GM21447 (cell line): ENCODE measurements at regions not wholly inside any gene's neighbourhood (a gene's known extent, or its start where the extent isn't known, plus 50 kb on each side); places are given as distances from the start of the nearest gene placed in this dataset.
"Not testable (repeated sequence)": the region's sequence is repeated elsewhere in the genome, so short reads cannot be mapped to it uniquely, and the experiment has no call there.

Experiments
- ATAC-seq: cut with Tn5 transposase; IDR thresholded peaks from one replicate; pipeline ENCODE4 v1.9.1; 2021; ENCODE audit not compliant: unreplicated experiment

- no peak for ATAC-seq
Observed at GRCh38 chr7:17044396-17044795, 162.6 kb upstream of the AGR3 start.

DNA sequence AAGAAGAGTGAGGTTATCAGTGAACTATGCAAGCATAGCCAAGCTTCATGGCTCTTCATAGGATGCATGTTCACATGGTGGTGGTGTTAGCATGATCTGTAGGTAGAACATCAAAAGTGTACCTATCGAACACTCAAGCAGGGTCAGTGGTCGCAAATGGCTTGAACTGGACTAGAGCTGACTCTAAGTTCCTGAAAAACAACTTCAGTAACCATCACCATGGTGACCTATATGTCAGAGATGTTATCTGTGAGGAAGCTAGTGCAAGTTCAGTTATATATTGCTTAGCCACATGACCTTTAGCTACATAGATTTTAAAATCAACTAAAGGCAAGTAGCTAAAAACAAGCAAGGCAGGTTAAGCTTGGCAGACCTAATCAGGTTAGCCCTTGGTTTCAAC, 163.1 kb upstream of the AGR3 start:
- no peak for ATAC-seq

DNA sequence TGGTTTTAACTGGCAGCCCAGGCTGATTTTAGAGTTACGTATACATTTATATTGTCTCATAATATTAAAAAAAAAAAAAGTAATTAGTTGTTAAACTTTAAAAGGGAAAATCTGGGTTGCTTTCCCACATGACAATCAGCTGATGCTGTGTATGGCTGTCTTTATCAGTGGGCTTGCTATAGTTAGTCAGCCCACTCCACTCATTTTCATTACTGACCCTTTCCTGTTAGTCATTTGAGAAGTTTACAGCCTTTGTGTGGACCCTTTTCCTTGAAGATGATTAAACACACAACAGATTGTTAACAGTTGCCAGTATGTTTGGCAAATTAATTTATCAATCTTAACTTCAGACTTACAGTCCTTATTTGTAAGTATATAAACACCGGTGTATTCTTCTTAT, 164.5 kb upstream of the AGR3 start:
- no peak for ATAC-seq

DNA sequence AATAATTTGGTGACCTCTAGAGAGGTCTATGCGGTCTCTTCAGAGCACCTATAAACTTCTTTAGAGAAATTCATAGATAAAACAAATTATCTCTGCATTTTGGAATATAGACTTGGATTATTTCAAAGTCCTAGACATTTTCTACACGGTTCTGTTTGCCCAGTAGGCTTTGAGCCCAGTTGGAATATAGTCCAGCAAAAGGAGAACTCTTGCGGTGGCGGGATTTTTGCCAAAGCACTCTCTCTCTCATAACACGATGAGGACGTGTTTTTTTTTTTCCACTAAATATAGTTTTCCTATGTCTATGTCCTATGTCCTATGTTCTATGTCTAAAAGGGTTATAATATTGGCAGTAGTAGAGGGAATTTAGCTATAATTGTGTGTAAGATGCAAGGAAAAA, 164.9 kb upstream of the AGR3 start:
- ATAC-seq = no peak

GRCh38 chr7:17053164-17053563, 171.4 kb upstream of the AGR3 start:
- ATAC-seq = not testable (repeated sequence)

DNA sequence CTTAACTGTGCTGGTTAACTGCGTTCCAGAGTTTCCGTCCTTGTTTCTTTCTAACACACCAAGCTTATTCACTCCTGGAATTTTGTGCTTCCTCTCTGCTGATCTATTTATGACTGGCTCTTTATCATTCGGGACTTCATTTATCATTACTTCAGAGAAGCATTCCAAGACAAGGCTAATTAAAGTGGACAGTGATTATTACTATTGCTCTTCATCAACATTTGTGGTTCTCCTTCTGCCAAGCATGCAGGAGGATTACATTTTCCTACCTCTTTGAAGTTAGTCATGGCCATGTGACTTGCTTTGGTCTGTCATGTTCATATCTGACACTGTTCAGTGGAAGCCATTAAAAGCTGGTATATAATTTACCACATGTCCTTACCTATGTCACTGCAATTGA, 172.4 kb upstream of the AGR3 start:
- ATAC-seq = no peak

DNA sequence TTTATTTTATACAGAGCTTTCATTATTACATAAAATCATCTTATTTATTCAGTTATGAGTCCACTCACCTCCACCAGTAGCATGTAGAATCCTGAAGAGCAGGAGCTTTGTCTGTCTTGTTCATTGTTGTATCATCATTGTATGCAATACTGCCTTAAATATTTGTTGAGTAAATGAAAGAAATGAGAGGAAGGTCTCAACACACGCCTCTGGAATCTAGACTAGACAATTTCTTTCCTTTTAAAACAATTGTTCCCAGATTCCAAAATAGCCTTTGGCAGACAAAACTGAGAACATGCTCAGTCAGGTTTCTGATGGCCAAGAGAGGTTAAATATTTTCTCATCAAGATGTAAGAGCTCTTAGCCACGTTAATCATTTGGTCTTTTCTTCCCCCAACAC, 173.1 kb upstream of the AGR3 start:
- ATAC-seq = no peak

DNA sequence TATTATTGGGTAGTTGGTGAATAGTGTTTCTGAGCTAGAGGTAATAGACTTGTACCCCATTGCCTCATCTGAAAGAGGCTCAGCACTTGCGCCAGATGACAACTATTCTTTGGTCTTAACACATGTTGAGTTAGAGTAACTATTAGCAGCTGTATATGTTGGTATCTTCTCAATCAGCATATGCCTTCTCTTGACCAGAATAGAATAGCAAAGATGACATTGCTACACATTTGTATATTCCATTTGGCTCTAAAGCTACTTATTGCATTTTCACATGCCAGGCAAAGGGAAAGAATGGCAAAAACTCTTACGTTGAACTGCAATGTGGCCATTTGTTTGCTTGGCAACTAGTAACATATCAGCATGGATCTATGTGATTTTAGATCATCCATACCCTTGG, 173.8 kb upstream of the AGR3 start:
- ATAC-seq = no peak

DNA sequence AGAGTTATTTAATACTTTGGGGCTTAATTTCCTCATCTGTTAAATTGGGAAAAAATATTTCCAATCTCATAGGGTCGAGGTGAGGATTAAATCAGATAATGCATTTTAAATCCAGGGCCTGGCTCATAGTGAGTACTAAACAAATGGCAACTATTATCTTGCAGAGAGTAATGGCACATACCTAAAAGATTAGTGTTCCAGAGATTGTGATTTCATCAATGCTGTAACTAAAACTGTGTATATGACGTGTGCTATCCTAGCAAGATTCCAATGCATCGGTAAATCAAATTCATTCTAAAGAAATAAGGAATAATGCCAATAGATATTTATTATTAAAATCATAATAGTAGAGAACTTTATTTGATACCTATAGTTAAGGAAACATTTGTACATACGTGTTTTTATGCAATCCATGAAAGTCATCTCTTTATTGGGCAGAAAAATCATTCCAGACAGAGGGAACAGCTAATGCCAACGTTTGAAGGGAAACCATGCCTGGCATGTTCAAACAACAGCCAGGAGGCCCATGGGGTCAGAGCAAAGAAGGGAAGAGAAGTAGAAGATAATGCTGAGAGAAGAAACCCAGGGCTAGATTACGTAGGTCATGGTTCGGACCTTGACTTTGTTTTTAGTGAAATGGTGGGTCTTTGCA, 174.8 kb upstream of the AGR3 start:
- no peak for ATAC-seq

GRCh38 chr7:17057143-17057509, 175.3 kb upstream of the AGR3 start:
- no peak for ATAC-seq

DNA sequence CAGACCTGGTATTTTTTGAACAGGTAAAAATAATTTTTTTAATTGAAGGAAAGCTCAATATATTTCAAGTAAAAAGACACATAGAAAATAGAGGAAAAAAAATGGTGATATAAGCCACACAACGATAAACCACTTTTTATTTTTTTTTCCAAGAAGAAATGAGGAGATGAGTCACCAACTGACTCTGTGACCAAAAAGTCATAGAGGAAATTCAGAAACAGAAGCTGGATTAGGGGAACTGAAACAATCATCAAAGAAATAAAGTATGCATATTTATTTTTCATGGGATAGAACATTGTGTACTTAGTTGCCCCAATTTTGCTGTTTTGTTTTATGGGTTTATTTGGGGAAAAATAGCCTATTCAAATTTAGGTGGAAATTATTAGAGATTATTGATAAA, 176.8 kb upstream of the AGR3 start:
- no peak for ATAC-seq

DNA sequence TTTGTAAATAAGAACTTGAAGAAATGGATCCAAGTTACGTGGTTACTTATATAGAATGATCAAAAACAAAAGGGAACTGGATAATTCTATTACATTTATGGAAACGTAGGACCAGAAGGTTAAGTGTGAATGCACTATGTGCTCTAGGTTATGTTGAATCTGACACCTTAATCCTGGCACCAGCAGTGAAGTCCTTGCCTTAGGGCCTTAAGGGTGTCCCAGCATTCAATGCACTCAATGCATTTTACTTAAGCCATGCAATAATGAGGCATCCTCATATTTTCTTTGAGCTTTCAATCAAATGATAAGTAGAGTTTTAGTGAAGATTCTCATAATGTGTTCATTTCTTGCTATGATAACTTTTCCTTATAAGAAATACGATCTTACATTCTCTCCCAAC, 178.3 kb upstream of the AGR3 start:
- no peak for ATAC-seq

DNA sequence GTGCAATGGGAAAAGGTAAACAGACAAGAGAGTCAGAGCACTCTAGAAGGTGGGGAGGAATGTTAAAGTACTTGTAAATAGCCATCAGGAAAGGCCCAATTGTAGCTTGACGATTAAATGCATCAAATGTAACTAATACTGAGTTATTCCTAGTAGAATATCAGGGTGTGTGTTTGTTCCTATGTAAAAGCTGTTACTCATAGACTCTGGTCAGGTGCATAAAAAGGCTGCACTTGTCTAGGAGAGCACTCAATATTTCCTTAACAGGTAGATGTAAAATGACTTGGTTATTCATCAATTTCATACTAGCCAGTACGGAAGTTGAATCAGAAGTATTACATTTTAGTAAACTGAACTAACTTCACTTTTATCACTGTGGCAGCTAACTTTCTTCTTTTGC, 179.7 kb upstream of the AGR3 start:
- ATAC-seq = no peak

DNA sequence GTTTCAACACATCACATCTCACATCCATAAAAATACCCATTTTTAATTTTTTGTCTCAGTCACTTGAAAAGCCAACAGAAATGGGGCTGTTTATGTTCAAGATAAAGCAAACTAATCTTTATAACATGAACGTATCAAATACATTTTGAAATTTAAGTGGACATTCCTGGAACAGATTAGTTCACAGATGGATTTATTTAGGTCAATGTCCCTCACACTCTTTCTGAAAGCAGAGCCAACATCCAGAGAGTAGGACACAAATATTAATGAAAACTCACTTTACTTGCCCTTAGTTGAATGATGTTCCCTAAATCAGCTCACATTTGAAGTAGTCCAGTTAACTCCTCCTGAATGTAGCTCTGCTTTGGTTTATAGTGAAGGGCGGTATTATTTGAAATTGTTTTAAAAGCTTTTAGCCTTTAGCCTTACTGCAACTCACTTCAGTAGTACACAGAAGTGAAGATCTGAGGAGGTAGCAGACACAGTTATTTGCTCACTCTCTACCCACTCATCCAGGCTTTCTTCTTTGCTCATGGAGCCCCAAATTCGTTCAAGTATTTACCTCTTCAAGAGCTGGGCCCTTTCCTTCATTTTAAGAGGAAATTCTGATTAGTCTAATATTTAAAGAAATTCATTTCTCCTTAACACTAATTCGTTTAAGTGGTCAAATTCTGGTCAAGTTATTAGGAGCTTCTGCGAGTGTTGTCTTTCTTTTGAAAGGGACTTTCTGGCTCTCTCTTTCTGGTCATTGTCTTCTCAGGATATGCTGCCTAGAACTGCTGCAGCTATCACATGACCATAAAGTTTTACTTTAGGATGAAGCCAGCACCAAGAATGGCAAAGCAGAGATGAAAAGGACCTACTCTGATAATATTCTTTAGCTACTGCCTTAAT, 180.6 kb upstream of the AGR3 start:
- ATAC-seq = no peak

DNA sequence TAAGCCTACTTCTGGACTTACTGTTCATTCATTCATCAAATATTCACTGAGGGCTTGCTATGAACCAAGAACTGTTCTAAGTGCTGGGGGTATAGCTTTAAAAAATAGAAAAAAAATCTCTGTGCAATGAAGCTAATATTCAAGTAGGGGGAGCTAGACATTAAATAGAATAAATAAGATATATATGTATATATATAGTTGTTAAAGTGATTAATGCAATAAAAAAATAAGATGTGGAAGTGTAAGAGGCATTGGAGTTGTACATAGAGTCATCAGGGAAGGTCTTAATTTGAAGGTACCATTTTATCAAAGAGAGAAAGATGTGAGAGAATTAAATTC, 181.2 kb upstream of the AGR3 start:
- ATAC-seq = no peak

GRCh38 chr7:17067691-17068090, 185.9 kb upstream of the AGR3 start:
- ATAC-seq = no peak

GRCh38 chr7:17069146-17069545, 187.4 kb upstream of the AGR3 start:
- peak; percentile 41 for ATAC-seq

DNA sequence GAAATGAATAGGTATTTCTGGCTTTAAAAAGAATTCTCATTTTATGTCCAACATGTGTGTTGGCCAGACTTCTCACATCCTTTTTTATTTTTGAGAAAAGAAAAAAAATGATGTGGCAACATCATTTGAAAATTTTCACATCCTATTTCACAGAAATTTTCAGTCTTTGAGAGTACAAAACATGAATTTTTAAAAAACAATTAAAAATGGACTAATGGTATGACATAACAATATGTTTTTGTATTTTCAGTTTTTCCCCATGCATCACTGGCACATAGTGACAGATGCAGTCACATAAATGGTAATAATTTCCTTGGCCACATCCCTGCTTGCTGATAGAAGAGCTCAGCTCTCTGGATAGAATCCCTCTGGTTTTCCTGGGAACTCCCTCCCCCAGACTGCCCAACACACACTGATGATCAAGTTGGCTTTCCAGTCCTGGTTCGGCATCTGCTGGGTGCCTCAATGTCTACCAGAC, 188.5 kb upstream of the AGR3 start:
- ATAC-seq = no peak

DNA sequence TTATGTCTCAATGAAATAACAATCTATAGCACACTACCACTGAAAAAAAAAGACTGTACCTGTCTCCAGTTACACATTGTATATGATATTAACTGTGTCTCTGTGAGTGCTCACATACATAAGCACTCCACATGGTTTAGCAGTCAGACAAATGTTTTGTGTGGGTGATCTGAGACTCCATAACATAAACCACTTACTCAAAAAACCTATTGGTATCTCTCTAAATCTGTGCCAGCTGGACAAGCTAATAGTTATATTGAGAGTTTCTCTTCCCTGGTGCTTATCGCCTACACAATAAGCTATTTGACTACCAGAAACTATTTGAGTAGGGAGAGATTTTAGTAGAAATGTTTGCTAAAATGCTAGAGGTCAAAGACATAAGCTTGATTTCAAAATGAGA, 190.1 kb upstream of the AGR3 start:
- peak; percentile 53 for ATAC-seq

DNA sequence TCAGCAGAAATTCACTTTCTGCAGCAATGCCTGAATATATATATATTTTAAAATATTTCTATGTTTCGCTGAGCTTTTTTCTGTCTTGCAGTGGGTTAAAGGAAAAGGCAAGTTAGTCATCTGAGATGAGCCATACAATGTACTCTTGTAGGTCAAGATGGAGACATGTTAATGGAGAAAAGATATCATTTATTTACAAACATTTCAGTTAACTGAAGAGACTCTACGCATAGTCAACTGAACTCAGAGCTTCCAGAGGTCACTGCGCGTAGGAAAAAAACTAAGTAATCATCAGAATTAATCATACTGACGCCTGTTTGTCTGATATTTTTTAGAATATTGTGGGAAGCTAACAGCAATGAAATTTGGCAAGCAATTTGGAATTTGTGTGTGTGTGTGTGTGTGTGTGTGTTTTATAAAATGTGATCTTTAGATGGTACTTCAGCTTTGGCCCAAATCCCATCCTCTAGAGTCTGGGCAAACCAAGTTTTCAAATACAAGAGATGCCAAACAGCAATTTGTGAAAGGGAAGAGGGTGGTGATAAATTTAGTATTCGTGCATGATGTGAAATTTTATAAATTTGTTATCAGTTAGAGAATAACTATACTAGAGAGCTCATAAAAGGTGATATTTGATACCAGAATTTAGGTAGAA, 193.9 kb upstream of the AGR3 start:
- ATAC-seq = no peak

DNA sequence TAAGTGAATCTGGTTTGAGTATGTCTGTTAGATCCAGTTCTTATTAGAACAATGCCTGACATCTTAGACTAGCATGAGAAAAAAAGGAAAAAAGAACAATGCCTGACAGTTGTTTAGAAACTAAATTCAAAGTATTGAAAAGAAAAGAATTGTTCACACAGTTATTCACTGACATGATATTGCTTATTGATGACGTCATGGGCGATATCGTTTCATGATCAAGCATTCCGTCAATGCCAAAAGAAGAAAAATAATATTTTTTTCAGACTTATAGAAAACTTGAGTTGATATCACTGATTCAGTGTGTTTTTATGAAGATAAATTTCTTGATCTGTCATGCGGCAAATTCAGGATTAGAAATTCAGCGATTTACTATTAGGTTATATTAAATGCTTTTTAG, 196.5 kb upstream of the AGR3 start:
- no peak for ATAC-seq
